ENCODE measurements at regions not wholly inside any gene's neighbourhood (a gene's known extent, or its start where the extent isn't known, plus 50 kb on each side); places are given as distances from the start of the nearest gene placed in this dataset.
"Not testable (repeated sequence)": the region's sequence is repeated elsewhere in the genome, so short reads cannot be mapped to it uniquely, and the experiment has no call there.

DNA sequence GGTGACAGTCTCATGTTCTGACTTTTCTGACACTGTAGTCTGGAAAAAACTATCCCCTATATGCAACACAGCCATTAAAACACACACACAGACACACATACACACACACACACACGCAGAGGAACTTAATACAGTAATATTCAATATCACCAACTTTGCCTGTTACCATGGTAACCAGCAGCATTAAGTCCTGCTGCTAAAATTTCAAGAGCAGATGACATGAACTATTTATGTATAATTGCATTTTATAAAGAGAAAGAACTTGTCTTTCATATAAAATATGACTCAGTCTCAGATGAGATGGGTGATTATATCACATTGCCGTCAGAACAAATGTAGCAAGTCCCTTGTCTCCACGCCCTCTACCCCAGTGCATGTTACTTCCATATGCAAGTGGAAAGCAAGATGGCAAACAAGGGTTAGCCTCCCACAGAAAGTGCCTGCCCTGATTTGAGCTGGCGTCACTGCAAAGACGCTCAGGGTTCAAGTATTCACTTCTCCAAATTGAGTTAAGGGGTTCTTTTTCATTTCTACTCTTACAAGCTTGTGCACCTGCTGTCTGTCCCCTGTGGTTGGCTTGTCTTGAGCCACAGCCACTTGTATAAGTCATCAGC is 576.8 kb downstream of the UQCRFS1 start:
- H3K9me3 ChIP-seq (ENCODE audit: low read depth, low read length): no peaks in the 10 kb centered on the region
- no peaks in the 10 kb centered on the region for H3K4me1 ChIP-seq (ENCODE audit: insufficient read depth, low read length)
- no peak overlapping the region for H3K4me3 ChIP-seq (ENCODE audit: low read length)
- H3K27me3 ChIP-seq (ENCODE audit: insufficient read depth, low read length): no peaks in the 10 kb centered on the region

DNA sequence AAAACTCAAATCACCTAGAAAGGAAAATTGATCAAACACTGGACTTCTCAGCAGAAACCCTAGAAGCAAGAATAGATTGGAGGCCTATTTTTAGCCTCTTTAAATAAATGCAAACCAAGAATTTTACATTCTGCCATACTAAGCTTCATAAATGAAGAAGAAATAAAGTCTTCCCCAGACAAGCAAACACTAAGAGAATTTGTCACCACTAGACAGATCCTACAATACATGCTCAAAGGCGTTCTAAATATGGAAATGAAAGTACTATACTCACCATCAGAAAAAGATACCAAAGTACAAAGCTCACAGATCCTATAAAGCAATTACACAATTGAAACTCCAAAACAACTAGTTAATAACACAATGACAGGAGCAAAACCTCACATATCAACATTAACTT is 578.1 kb downstream of the UQCRFS1 start:
- Histone ChIP-seq H3K4me1 (ENCODE audit: insufficient read depth, low read length) (no peaks in the 10 kb centered on the region), H3K4me3 (ENCODE audit: low read length) (no peak overlapping the region), H3K27me3 (ENCODE audit: insufficient read depth, low read length) (no peaks in the 10 kb centered on the region), H3K9me3 (ENCODE audit: low read depth, low read length) (no peaks in the 10 kb centered on the region)

DNA sequence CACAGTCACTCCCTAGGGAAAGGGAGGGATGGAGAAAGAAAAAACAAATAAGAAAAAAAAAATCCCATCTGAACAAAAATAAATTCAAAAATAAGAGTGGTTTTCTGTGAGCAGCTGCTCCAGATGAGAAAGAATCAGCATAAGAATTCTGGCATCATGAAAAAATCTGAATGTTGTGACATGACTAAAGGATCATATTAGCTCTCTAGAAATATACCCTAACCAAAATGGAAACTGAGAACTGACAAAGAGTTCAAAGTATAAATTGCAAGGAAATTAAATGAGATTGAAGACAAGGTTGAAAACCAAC is 579.0 kb downstream of the UQCRFS1 start:
- H3K9me3 ChIP-seq (ENCODE audit: low read depth, low read length): no peaks in the 10 kb centered on the region
- H3K27me3 ChIP-seq (ENCODE audit: insufficient read depth, low read length): no peaks in the 10 kb centered on the region
- H3K4me1 ChIP-seq (ENCODE audit: insufficient read depth, low read length): no peaks in the 10 kb centered on the region
- H3K4me3 ChIP-seq (ENCODE audit: low read length): no peak overlapping the region

DNA sequence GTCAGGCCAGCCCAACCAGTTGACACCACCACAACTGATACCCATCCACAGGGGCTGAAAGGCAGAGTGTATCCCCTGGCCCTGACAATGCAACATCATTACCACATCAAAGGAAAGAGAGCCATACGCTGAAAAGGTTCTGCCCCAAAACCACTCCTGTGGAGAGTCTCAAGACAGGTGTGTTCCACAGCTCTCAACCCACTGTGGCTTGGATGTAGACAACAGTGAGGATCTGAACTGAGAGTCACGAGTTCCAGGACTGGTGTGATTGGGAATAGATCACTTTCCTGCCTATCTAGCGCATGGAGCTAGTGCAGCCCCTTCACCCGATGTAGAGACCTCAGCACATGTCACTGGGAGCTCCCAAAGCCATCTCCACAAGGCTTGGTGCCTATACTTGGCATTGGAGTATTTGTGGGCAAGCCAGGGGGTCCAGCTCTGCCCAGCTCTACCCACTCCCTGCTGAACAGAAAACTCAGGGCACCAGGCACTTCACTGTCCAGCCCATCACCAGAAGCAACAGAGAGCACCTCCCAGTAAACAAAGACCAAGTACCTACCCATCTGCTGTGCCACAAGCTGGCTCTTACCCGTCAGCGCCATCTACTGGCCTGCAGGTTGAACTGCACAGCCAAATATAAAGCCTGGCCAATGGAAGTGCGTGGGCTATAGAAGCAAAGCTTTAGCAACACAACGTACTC is 579.5 kb downstream of the UQCRFS1 start:
- no peaks in the 10 kb centered on the region for H3K27me3 ChIP-seq (ENCODE audit: insufficient read depth, low read length)
- no peaks in the 10 kb centered on the region for H3K4me1 ChIP-seq (ENCODE audit: insufficient read depth, low read length)
- no peaks in the 10 kb centered on the region for H3K9me3 ChIP-seq (ENCODE audit: low read depth, low read length)
- no peak overlapping the region for H3K4me3 ChIP-seq (ENCODE audit: low read length)

DNA sequence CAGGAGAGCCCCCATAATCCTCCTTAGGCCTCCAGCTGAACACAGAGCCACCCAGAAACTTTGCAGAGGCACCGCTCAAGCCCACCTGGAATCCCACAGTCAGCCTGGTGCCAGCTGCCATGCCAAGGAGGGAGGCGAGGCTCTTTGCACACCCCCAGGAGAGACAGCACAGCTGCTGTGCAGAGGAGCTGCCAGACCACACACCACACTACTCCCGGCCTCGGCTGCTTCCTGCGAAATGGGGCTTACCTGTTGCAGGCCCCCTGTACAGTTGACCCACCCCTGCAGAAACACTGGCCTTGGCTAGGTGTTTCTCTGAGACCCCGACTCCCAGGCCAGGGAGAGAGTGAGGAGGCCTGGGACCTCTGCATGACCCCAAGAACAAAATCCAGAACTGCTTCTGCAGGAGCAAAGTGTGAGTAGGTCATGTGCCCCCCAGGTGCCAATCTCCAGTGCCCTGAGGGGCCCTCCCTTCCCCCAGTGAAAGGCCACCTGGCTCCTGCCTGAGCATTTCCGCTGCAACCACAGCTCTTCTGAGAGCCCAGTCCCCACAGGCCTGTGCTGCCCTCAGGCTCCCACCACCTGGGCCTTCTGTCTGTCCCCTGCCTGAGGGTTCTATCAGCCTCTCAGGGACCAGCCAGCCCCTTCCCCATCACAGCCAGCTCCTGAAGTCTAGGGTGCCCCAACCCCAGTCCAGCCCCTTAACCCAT is 580.4 kb downstream of the UQCRFS1 start:
- H3K27me3 ChIP-seq (ENCODE audit: insufficient read depth, low read length): no peaks in the 10 kb centered on the region
- no peaks in the 10 kb centered on the region for H3K4me1 ChIP-seq (ENCODE audit: insufficient read depth, low read length)
- no peaks in the 10 kb centered on the region for H3K9me3 ChIP-seq (ENCODE audit: low read depth, low read length)
- no peak overlapping the region for H3K4me3 ChIP-seq (ENCODE audit: low read length)

DNA sequence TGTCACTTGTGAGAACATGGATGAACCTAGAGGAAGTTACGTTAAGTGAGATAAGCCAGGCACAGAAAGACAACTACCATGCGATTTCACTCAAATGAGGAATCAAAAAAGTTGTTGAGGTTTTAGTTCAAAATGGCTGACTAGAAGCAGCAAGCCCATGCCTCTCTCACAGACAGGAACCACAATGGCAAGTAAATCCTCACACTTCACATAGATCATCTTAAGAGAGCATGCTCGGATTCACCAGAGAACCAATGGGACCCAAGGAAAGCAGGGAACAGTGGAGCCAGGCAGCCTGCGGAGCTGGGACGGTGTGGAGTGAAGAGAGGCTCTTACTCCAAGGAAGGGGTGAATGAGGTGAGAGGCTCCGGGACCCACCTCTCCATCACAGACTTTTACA is 581.0 kb downstream of the UQCRFS1 start:
- no peaks in the 10 kb centered on the region for H3K27me3 ChIP-seq (ENCODE audit: insufficient read depth, low read length)
- no peak overlapping the region for H3K4me3 ChIP-seq (ENCODE audit: low read length)
- H3K9me3 ChIP-seq (ENCODE audit: low read depth, low read length): no peaks in the 10 kb centered on the region
- H3K4me1 ChIP-seq (ENCODE audit: insufficient read depth, low read length): no peaks in the 10 kb centered on the region

DNA sequence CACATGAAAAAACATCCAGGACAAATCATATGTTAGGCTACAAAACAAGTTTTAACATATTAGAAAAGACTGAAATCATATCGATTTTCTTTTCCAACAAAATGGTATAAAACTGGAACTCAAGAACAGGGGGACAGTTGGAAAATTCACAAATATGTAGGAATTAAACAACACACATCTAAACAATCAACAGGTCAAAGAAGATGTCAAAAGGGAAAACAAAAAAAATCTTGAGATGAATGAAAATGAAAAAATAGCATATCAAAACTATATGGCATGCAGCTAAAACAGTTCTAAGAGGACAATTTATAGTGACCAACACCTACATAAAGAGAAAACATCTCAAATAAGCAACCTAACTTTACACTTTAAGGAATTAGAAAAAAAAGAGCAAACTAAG is 585.3 kb downstream of the UQCRFS1 start:
- H3K9me3 ChIP-seq (ENCODE audit: low read depth, low read length): no peaks in the 10 kb centered on the region
- no peak overlapping the region for H3K4me3 ChIP-seq (ENCODE audit: low read length)
- no peaks in the 10 kb centered on the region for H3K27me3 ChIP-seq (ENCODE audit: insufficient read depth, low read length)
- no peaks in the 10 kb centered on the region for H3K4me1 ChIP-seq (ENCODE audit: insufficient read depth, low read length)

DNA sequence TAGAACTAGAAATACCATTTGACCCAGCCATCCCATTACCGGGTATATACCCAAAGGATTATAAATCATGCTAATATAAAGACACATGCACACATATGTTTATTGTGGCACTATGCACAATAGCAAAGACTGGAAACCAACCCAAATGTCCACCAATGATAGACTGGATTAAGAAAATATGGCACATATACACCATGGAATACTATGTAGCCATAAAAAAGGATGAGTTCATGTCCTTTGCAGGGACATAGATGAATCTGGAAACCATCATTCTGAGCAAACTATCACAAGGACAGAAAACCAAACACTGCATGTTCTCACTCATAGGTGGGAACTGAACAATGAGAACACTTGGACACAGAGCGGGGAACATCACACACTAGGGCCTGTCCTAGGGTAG is 586.5 kb downstream of the UQCRFS1 start:
- not testable (repeated sequence) for H3K4me3 ChIP-seq (ENCODE audit: low read length); H3K27me3 ChIP-seq (ENCODE audit: insufficient read depth, low read length); H3K4me1 ChIP-seq (ENCODE audit: insufficient read depth, low read length); H3K9me3 ChIP-seq (ENCODE audit: low read depth, low read length)

DNA sequence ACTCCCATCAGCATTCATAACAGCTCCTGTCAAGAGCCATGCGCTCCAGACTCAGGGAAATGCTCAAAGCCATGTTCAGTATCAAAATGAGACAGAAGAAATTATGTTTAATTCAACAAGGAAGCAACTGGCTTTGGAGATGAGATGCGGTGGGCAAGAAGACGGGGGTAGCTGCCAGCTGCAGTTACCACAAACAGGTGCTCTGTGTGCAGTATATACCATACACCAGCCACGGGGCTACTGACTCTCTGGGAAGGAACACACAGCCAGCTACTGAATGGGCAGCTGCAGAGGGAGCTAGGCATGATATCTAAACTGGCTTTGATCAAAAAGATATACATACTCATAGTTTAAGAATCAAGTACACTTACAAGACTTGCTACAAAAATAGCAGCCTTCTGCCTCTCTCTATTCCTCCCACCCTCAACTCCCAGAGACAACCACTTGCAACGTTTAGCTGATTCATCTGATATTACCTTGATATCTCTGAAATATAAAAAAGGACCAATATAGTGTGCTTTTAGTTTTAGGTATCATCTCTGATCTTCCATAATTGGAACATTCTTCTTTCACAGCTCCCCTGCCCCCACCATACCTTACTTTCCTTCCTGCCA is 593.0 kb downstream of the UQCRFS1 start:
- Histone ChIP-seq H3K9me3 (ENCODE audit: low read depth, low read length) (peaks cover 5% of the 10 kb centered on the region), H3K4me3 (ENCODE audit: low read length) (no peak overlapping the region), H3K4me1 (ENCODE audit: insufficient read depth, low read length) (no peaks in the 10 kb centered on the region), H3K27me3 (ENCODE audit: insufficient read depth, low read length) (no peaks in the 10 kb centered on the region)

DNA sequence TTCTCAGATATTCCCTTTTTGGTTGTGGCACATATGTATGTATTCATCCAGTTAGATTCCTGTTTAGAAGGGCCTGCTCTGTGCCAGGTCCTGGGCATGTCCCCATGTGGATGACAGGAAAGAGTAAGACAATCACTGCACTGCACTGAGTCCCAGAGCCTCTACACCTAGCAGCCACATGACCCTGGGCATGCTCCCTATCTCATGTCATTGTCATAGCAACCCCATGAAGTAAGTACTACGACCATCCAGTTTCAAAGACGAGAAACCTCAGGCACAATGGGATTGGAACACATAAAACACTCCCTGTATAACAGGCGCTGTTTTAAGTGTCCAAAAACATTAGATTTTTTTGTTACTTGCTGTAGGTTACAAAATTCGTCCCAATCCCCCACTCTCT is 594.4 kb downstream of the UQCRFS1 start:
- H3K4me3 ChIP-seq (ENCODE audit: low read length): no peak overlapping the region
- H3K27me3 ChIP-seq (ENCODE audit: insufficient read depth, low read length): no peaks in the 10 kb centered on the region
- H3K4me1 ChIP-seq (ENCODE audit: insufficient read depth, low read length): no peaks in the 10 kb centered on the region
- H3K9me3 ChIP-seq (ENCODE audit: low read depth, low read length): peaks cover 14% of the 10 kb centered on the region

DNA sequence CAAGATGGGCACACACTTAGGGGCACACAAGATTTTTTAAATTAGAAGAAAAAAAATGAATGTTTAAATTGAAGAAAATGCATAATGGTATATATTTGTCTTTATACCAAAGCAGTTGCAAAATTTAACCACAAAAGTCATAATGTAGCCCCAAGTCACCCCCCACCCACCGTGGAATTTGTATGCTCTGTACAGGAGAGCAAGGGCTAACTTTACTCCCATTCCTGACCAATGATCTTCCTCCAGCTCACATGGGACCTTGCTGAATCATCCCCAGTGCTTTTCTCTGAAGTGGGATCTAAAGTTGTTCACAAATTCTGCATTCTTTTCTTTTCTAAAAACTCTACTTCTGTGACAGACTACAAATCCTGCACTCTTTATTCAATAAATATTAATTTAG is 597.0 kb downstream of the UQCRFS1 start:
- H3K9me3 ChIP-seq (ENCODE audit: low read depth, low read length): peaks cover 14% of the 10 kb centered on the region
- no peak overlapping the region for H3K4me3 ChIP-seq (ENCODE audit: low read length)
- H3K4me1 ChIP-seq (ENCODE audit: insufficient read depth, low read length): no peaks in the 10 kb centered on the region
- H3K27me3 ChIP-seq (ENCODE audit: insufficient read depth, low read length): no peaks in the 10 kb centered on the region

DNA sequence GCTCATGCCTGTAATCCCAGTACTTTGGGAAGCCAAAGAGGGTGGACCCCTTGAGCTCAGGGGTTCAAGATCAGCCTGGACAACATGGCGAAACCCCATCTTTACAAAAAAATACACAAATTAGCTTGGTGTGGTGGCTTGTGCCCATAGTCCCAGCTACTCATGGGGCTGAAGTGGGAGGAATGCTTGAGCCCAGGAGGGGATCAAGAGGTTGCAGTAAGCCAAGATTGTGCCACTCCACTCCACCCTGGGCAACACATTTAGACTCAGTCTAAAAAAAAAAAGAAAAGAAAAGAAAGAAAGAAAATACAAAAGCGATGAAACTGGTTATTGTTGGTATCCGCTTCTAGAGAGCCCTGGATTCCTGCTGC is 597.4 kb downstream of the UQCRFS1 start:
- H3K27me3 ChIP-seq (ENCODE audit: insufficient read depth, low read length): no peaks in the 10 kb centered on the region
- no peaks in the 10 kb centered on the region for H3K4me1 ChIP-seq (ENCODE audit: insufficient read depth, low read length)
- peaks cover 14% of the 10 kb centered on the region for H3K9me3 ChIP-seq (ENCODE audit: low read depth, low read length)
- no peak overlapping the region for H3K4me3 ChIP-seq (ENCODE audit: low read length)

DNA sequence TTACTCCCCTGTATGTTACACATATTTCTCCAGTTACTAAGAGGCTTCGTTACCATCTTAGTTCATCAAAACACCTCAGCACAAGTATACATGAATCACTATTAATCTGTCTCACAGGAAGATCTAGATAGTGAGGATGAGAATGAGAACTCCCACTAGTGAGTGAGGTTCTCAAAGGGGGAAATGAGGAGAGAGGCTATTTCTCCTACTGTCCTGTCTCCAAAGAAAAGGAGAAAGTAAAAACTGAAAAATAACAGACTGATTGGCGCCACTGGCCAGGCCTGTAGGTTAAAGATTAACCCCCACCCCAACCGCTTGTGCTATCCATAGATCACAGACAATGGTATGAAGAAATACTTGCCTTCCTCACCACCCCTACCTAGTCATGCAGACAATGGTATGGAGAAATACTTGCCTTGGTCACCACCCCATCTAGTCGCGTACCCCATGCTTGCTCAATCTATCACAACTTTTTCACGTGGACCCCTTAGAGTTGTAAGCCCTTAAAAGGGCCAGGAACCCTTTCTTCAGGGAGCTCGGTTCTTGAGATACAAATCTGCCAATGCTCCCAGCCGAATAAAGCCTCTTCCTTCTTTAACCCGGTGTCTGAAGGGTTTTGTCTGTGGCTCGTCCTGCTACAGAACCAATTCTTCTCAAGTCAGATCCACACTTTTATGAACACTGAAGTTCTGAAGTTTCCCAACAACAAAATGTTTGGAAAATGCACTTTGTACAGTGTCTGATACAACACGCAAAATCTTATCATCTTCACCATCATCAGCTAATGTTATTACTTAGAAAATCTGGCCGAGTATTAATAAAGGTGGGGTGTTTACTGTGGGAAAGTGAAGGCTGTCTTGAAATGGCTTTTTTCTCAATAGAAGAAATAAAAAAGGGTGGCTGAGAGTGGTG is 598.1 kb downstream of the UQCRFS1 start:
- Histone ChIP-seq H3K4me3 (ENCODE audit: low read length) (no peak overlapping the region), H3K9me3 (ENCODE audit: low read depth, low read length) (peaks cover 14% of the 10 kb centered on the region), H3K27me3 (ENCODE audit: insufficient read depth, low read length) (no peaks in the 10 kb centered on the region), H3K4me1 (ENCODE audit: insufficient read depth, low read length) (no peaks in the 10 kb centered on the region)

DNA sequence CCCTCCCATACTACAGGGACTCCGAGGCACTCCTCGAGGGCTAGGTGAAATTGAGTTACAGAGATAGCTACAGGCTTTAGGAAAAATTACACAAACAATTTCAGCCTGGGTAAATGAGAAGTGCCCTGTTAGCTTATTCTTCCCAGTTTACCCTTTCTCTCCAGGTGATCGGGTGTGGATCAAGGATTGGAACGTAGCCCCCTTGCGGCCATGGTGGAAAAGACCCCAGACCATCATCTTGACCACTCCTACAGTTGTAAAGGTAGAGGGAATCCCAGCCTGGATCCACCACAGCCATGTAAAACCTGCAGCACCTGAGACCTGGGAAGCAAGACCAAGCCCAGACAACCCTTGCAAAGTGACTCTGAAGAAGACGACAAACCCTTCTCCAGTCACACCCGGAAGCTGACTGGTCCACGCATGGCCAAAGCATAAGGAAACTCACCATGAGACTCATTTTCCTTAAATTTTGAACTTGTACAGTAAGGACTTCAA is 600.6 kb downstream of the UQCRFS1 start:
- peaks cover 14% of the 10 kb centered on the region for H3K9me3 ChIP-seq (ENCODE audit: low read depth, low read length)
- H3K27me3 ChIP-seq (ENCODE audit: insufficient read depth, low read length): no peaks in the 10 kb centered on the region
- H3K4me3 ChIP-seq (ENCODE audit: low read length): no peak overlapping the region
- no peaks in the 10 kb centered on the region for H3K4me1 ChIP-seq (ENCODE audit: insufficient read depth, low read length)

All from mononuclear cell (primary cell).